ENCODE measurements at regions not wholly inside any gene's neighbourhood (a gene's known extent, or its start where the extent isn't known, plus 50 kb on each side); places are given as distances from the start of the nearest gene placed in this dataset.

DNA sequence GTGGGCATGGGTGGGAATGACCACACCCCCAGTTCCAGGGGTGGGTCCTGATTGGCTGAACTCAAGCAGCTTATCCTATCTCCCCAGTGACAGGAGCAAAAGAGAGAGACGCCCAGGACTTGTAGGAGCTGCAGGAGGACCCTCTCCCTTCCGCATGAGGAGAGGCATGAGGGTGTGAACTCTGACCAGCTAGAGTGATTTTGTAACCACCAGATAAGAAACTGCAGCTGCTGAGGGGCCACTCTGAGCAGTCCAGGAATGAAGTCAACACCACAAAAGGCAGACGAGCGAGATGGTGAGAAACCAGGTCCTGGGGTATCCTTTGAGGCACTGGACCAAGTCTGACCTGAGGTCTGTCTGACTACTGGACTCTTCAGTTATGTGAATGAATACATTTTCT lies 521.9 kb downstream of the BNC2 start:
- TF ChIP-seq, protein P1, sequence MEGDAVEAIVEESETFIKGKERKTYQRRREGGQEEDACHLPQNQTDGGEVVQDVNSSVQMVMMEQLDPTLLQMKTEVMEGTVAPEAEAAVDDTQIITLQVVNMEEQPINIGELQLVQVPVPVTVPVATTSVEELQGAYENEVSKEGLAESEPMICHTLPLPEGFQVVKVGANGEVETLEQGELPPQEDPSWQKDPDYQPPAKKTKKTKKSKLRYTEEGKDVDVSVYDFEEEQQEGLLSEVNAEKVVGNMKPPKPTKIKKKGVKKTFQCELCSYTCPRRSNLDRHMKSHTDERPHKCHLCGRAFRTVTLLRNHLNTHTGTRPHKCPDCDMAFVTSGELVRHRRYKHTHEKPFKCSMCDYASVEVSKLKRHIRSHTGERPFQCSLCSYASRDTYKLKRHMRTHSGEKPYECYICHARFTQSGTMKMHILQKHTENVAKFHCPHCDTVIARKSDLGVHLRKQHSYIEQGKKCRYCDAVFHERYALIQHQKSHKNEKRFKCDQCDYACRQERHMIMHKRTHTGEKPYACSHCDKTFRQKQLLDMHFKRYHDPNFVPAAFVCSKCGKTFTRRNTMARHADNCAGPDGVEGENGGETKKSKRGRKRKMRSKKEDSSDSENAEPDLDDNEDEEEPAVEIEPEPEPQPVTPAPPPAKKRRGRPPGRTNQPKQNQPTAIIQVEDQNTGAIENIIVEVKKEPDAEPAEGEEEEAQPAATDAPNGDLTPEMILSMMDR (IDR thresholded peaks at IDR 0.05): no peak
- TF ChIP-seq POLR2AphosphoS5 (IDR thresholded peaks at IDR 0.05; ENCODE audit: low read depth, low read length) (no peak), SIN3A (IDR thresholded peaks at IDR 0.05; ENCODE audit: borderline replicate concordance, insufficient read depth, low read depth, low read length) (no peak)
